GM19238 (cell line): ENCODE measurements at regions not wholly inside any gene's neighbourhood (a gene's known extent, or its start where the extent isn't known, plus 50 kb on each side); places are given as distances from the start of the nearest gene placed in this dataset.
"Not testable (repeated sequence)": the region's sequence is repeated elsewhere in the genome, so short reads cannot be mapped to it uniquely, and the experiment has no call there.

Experiments used
- DNase-seq: peaks from one replicate; pipeline ENCODE4 v3.0.0; 2011; ENCODE audit warnings: low spot score; ENCODE audit not compliant: insufficient read length

GRCh38 chr5:13350767-13351166 is 593.7 kb downstream of the DNAH5 start:
- DNase-seq = no peak

- DNase-seq = no peak
Measured at GRCh38 chr5:13348568-13348967, 595.9 kb downstream of the DNAH5 start.

GRCh38 chr5:13346401-13346800 is 598.1 kb downstream of the DNAH5 start:
- no peak for DNase-seq

- no peak for DNase-seq
Measured at GRCh38 chr5:13339093-13339492, 605.4 kb downstream of the DNAH5 start.

GRCh38 chr5:13335026-13335425 is 609.5 kb downstream of the DNAH5 start:
- not testable (repeated sequence) for DNase-seq

- no peak for DNase-seq
Measured at GRCh38 chr5:13331585-13331984, 612.9 kb downstream of the DNAH5 start.

GRCh38 chr5:13328316-13328715 is 616.2 kb downstream of the DNAH5 start:
- DNase-seq = no peak

- DNase-seq = no peak
Measured at GRCh38 chr5:13325765-13326164, 618.7 kb downstream of the DNAH5 start.

GRCh38 chr5:13322769-13323168 is 621.7 kb downstream of the DNAH5 start:
- DNase-seq = no peak

- no peak for DNase-seq
Measured at GRCh38 chr5:13317654-13318053, 626.8 kb downstream of the DNAH5 start.

- DNase-seq = no peak
Measured at GRCh38 chr5:13316176-13316575, 628.3 kb downstream of the DNAH5 start.

- no peak for DNase-seq
Measured at GRCh38 chr5:13307480-13307879, 637.0 kb downstream of the DNAH5 start.

- DNase-seq = no peak
Measured at GRCh38 chr5:13303445-13303844, 641.0 kb downstream of the DNAH5 start.

GRCh38 chr5:13278811-13279210 is 665.7 kb downstream of the DNAH5 start:
- DNase-seq = no peak

GRCh38 chr5:13278148-13278547 is 666.3 kb downstream of the DNAH5 start:
- no peak for DNase-seq

GRCh38 chr5:13276156-13276555 is 668.3 kb downstream of the DNAH5 start:
- no peak for DNase-seq

GRCh38 chr5:13263701-13264100 is 680.8 kb downstream of the DNAH5 start:
- DNase-seq = no peak

GRCh38 chr5:13253111-13253510 is 691.4 kb downstream of the DNAH5 start:
- no peak for DNase-seq

- no peak for DNase-seq
Measured at GRCh38 chr5:13252699-13253098, 691.8 kb downstream of the DNAH5 start.

GRCh38 chr5:13251623-13252376 is 692.7 kb downstream of the DNAH5 start:
- DNase-seq = no peak

GRCh38 chr5:13250464-13251291 is 693.8 kb downstream of the DNAH5 start:
- no peak for DNase-seq

- DNase-seq = no peak
Measured at GRCh38 chr5:13249854-13250253, 694.6 kb downstream of the DNAH5 start.

GRCh38 chr5:13248253-13248652 is 696.2 kb downstream of the DNAH5 start:
- no peak for DNase-seq
